Stimulated activated CD4-positive, alpha-beta T cell treated with anti-CD3 and anti-CD28 coated beads, Interleukin-2, amount 100 ng/mL, for 48 hours (primary cell): ENCODE measurements at regions not wholly inside any gene's neighbourhood (a gene's known extent, or its start where the extent isn't known, plus 50 kb on each side); places are given as distances from the start of the nearest gene placed in this dataset.
"Not testable (repeated sequence)": the region's sequence is repeated elsewhere in the genome, so short reads cannot be mapped to it uniquely, and the experiment has no call there.

Experiments used
- DNase-seq, 2 donors: peaks; one replicate each; pipeline ENCODE4 v3.0.0-alpha.2; 2020

DNA sequence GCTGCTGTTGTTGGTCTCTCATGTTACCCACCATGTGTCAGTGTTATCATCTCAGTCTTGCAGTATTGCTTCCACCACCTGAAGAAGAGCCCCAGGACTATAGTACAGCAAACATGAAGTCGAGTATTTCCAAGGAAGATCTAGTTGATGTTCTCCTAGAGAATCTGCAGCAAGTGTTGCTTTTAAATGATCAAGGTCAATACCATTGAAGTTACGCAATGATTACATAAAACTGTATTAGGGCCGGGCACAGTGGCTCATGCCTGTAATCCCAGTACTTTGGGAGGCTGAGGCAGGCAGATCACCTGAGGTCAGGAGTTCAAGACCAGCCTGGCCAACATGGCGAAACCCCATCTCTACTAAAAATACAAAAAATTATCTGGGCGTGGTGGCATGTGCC lies 173.9 kb downstream of the TJP1 start:
- not testable (repeated sequence) for DNase-seq

DNA sequence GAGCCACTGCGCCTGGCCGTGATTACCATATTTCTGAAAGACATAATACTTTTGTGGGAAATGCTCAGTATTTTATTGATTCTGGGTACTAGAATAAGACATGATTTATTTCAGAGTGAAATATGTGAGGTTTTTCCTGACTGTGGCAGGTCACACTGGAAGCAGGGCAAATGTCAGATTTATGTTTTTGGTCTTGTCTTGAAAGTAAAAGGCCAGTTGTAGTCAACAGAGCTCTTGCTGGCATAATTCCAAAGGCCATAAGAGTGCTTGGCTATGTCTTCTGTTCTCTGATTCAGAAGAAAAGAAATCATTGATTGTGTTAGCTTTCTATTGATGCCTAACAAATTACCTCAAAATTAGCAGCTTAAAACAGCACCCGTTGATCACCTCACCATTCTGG lies 176.4 kb downstream of the TJP1 start:
- no peak for DNase-seq

DNA sequence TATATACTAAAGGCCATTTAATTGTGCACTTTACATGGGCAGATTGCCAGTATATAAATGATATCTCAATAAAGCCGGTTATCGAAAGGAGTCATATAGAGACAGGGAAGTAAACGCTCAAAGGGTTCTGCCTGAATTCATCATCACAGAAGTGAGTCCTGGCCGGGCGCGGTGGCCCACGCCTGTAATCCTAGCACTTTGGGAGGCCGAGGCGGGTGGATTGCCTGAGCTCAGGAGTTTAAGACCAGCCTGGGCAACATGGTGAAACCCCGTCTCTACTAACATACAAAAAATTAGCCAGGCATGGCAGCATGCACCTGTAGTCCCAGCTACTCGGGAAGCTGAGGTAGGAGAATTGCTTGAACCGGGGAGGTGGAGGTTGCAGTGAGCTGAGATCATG lies 177.9 kb downstream of the TJP1 start:
- DNase-seq: not testable (repeated sequence)

DNA sequence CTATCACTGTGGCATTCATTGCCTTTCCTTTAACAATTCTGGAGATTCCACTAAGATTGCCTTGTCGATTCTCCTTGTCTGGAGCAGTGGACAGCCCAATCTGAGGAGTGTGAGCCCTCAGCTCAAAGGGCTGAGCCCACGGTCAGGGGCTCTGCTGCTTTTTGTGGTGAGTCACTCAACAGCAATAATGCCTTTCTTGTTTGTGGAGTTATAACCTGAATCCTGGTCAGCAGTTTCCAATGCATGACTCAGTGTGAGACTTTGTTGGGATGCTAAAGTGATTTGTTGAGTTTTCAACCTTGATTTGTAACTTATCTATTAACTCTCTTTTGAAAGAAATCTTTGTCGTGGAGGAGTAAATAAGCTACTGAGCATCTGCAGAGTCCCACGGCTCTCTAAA lies 183.5 kb downstream of the TJP1 start:
- no peak for DNase-seq

DNA sequence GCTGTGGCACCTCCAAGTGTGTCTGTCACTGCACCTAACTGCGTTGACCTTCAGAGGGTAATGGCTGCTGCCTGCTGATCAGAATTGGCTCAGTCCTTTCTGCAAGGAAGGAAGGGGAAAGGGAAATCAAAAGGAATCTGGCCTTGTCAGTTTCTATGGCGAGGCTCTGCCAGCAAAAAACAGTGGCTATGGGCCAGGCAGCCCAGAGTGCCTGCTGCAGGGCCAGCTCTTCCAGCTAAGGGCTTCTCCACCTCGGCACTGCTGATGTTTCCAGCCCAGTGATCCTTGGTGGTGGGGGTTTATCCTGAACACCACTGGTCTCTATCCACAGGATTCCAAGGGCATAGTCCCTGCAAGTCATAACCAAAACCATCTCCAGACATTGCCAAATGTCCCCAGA lies 184.3 kb downstream of the TJP1 start:
- DNase-seq: no peak

DNA sequence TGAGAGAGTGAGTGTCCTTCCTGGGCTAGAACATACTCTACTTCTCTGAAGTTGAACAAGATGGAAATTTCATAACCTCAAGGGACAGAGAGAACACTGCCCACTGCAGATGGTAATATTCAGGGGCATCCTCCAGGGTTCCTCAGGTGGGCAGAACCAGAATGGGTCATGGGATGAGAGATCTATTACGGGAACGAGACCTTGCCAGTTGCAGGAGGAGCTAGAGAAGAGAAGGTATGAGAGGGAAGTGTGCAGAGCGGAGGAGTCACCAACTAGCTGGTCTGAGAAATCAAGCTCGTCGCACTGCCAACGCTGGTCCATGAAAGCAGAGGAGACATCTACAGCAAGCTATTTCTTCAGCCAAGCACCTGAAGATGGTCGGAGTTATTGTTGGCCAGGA lies 184.7 kb downstream of the TJP1 start:
- DNase-seq: no peak

DNA sequence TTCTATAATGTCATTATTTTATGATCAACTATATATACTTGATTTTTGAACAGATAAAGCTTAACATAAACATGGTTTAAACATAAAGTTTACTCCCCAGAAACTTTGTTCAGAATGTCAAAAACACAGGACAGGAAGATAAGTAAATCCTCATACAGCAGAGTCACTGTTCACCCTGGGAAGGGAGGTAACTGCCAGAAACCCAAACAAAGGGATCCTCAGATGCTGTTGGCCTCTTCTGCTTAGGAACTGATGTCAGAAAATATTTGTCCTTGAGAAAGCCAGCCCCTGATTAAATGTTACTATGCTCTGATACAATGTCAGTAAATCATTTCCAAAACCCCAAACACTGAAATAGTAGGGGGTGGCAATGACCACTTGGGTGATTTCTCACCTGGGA lies 185.3 kb downstream of the TJP1 start:
- DNase-seq: no peak

DNA sequence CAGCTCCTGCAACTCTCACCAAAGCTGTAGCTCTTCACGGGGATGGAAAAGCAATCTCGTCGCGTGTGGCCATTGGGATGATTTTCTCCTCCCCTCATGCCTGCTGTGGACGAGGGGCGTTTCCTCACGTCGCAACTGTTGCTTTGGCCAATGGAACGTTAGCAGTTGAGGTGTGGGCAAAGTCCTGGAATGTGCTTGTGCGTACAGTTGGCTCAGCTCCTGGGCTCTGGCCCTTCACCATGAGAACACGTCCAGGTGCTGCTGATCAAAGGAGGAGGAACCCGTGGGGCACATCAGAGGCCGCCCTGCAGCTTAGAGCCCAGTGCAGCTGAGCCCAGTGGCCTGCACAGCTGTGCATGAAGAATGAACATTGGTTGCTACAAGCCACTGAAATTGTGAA lies 186.1 kb downstream of the TJP1 start:
- no peak for DNase-seq

DNA sequence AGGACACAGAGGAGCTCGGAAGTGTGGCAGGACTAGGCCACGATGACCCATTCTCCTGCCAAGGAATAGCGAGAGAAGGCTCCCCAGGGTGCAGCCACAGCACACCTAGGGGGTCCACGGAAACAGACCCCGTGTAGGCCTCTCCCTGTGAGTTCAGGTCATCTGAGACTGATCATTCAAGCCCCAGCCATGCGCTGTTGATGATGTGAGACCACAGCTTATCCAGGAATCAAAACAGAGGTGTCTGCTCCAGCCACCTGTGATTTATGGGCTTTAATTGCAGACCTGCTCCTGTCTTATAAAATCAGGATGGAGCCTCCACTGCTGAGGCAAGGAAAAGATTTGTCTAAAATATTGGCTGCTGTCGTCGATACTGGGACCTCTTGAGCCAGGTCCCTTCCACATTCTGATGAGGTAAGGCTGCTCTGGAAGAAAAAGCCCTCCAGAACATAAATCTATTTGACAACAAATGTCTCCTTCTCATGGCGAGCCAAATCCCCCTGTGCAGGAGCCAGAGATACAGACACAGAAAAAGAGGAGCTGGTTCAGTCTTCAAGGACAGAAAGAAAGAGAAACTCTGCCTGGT lies 186.7 kb downstream of the TJP1 start:
- DNase-seq: no peak

DNA sequence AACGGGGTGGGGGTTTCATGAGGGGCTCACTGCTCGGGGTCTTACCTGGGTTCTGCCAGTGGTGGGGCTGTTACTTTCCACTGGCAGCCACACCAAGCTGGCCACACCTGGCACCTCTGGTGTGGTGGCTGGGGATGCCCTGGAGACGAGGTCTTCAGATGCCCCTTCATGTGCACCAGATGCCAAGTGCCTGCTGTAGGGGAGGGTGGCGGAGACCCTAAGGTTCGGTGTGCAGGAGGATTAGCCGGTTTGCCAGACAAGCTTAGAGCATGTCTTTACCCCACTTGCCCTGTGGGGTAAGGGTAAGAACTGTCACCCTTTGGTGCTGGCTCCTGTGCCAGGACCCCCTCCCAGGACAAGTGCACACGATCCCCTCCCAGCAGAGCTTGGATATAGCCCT lies 188.3 kb downstream of the TJP1 start:
- DNase-seq: no peak

DNA sequence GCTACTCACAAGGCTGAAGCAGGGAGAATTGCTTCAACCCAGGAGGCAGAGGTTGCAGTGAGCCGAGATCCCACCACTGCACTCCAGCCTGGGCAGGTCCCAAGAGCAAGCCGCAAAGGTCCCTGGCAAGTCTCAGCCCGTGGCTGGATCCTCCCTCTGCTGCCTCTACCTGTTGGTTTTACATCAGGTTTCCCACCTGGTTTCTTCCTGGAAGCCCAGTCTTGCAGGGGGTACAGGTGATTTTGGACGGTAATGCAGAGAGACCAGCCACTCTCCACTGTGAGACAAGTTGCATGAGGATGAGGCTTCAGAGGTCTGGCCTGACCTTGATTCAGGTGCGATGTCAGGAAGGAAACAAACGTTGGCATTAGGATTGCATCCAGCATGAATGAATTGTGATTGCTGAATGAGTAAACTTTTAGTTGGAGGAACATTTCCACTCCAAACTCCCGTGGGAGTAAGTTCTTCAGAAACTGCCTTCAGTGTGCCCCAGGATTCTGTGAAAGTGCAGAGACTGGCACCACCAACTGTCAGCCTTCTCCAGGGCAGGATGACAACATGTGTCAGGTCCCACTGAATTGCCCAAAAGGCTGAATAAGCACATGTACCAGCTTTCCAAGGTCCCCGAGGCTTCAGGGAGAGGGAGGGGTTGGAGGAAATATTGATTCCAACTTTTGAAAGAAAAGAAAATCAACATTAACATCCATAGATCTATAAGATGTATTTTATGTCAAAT lies 189.4 kb downstream of the TJP1 start:
- no peak for DNase-seq

DNA sequence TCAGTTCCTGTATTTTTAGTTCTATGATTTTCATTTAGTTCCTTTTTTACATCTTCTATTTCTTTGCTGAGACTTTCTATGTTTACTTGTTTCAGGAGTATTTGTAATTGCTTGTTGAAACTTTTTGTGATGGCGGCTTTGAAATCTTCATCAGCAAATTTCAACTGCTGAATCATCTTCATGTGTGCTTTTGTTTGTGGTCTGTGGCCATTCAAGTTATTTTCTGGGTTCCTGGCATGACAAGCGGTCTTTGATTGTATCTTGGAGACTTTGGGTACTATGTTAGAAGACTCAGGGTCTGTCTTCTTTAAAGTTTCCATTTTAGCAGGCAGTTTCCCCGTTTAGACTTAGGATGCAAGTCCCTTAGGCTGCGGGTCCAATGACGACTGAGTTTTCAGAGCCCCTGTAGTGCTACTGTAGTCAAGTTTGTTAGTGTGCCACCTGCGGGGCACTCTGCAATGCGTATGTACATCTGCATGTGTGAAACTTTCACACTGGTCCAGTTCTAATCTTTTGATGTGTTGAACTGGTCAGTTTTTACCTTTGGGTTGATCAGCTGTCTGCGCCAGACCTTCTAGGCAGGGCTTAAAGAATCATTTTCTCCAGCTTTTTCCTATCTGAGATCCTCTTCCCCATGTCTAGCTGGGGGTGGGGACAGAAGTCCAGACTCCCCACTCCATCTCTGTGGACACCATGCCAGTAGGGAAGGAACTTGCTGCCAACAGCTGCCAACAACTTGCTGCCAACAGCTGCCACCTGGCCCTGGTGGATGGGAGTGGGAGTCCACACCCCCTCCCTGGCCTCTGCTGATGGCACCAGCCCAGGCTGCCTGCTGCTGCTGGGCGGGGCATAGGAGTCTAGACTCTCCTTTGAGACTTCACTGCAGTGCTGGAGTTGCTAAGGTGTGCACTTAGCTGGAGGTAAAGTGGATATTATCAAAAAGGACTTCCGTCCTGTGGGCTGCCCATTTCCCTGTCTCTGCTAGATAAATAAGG lies 190.9 kb downstream of the TJP1 start:
- no peak for DNase-seq

DNA sequence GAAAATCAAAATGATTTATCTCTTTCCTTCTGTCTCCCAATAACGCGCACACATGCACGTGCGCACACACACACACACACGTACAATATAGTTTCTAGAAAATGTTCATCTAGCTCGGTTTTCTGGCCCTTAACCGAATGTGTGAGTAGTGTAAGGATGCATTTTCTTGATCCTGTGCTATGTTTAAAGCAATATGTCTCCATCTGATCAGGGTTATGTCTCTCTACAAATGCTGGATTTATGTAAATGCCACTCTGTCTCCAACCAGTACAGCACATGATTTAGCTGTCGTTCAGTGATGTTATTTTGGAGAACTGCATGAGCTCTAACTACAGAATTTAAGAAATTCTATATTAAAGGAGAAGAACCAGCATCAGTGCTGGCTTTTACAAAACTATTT lies 198.0 kb downstream of the TJP1 start:
- DNase-seq: no peak

DNA sequence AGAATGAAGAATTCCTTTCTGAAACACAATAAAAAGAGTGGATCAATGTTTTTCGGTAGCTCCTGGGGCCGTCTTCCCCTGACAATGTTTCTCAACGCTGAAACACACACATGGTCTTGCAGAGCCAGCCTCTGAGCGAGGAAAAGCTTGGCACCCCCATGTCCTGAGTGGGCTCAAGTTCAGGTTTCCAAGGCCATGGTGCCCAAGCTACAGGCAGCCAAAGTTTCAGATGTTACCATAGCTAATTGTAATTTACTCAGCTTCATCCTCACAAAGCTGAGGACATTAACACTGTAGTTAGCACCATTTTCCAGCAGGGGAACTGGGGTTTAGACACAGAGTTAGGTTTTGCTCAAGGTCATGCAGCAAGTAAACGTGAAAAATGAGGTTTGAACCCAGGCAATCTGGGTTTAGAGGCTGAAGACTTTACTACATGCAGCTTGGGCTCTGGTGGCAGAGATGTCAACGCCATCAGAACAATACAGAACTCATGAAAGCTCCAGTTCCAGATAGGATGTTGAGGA lies 199.1 kb downstream of the TJP1 start:
- no peak for DNase-seq

DNA sequence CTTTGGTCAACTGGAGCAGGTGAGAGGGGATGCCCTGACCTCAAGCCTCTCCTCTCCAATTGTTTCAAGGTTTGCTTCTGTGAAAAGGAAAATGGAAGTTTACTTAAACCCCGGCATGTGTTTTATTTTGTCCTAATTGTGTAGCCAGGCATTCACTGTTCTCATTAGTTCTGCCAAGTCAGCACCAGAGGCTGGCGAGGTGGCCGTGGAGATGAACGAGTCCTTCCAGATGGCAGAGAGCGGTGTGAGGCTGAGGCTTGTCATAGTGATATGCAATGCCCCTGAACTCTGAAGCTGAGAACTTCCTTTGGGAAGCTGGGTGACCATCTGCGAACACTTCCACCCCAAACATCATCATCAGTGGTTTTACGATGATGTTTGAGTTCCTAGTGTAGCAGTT lies 199.6 kb downstream of the TJP1 start:
- DNase-seq: no peak

DNA sequence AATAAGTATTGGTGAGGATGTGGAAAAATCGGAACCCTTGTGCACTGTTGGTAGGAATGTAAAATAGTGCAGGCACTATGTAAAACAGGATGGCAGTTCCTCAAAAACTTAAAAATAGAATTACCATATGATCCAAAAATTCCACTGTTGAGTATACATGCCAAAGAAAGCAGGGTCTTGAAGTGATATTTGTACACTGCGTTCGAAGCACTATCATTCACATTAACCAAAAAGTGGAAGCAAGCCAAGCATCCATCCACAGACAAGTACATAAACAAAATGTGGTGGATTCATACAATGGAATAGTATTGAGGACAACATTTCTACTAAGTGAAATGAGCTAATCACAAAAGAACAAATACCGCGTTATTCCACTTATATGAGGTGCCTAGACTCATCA lies 200.7 kb downstream of the TJP1 start:
- DNase-seq: no peak

DNA sequence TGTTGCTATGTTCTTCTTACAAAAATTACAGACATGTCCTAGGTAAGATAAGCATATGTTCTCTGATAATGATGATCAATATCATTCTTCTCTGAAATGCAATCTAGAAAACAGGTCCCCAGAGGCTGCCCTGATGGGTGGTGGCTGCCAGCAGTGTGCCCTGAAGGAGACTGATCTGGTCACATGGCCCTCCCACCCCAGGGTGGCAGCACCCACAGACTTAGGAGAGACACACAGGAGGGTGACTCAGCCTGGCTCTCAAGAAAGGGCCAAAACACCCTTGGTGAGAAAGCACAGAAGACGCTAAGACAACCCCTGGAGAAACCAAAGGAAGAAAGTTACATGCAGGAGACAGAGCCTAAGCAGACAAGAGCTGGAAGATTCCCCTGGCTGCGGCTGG lies 203.7 kb downstream of the TJP1 start:
- DNase-seq: no peak

DNA sequence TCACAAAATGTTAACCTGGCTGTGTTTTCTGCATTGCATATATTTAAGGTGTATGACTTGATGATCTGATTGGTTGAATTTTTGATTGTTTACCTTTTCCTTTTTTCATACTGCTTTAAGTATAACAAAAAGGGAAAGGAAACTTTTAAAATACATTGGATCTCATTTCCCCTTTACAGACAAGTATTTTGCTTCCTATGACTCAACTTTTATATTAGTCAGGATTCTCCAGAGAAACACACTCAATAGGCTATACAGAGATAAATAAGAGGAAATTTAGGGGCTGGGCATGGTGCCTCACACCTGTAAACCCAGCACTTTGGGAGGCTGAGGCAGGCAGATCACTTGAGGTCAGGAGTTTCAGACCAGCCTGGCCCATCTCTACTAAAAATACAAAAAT lies 205.8 kb downstream of the TJP1 start:
- DNase-seq: no peak

DNA sequence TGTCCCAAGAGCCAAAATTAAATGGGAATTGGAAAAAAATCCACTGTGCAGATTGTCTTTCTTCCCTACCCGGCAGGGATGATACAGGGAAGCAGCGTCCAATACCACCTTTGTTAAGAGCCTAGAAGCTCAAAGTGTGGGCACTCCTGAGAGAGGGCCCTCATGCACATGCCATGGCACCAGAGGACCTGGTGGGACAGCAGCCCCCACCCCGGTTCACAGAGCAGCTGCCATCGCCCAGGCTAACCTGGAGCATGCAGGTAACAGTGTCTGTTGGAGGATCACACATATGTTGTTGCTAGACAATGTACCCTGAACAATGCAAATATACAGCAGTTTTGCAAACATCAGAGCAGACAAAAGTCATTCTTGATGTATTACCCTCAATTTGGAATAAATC lies 206.5 kb downstream of the TJP1 start:
- no peak for DNase-seq

DNA sequence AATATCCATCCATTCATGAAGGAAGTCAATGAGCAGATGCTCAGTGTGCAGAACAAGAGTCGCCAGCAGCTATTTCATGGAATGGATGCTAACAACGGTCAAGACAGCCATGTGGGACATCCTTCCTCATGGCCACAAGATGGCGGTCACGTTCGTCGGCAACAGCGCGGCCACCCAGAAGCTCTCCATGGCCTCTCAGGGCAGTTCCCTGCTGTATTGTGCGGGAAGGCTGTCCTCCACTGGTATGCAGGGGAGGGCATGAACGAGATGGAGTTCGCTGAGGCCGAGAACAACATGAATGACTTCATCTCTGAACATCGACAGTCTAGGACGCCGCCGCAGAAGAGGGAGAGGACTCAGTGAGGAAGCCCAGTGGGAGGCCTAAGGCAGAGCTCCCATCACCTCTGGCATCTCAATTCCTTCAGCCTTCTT lies 208.3 kb downstream of the TJP1 start:
- peak in 1 of 2 donors; percentile 2 for DNase-seq

DNA sequence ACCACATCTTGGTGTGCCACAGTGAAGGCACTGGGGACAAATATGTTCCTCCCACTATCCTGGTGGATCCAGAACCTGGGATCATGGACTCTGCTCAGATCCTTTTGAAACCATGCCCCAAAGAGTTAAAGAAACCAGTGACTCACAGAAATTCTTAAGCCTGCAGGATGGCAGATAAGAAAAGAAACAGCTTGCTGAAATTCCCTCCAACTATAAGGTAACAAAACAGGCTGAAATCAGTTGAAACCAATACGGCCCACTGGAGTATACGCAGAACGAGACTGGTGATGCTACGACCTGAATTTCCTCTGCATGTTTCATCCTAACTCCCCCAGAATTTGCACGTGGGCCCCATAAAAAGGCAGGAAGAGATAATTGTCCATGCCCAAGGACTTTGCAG lies 209.6 kb downstream of the TJP1 start:
- no peak for DNase-seq

DNA sequence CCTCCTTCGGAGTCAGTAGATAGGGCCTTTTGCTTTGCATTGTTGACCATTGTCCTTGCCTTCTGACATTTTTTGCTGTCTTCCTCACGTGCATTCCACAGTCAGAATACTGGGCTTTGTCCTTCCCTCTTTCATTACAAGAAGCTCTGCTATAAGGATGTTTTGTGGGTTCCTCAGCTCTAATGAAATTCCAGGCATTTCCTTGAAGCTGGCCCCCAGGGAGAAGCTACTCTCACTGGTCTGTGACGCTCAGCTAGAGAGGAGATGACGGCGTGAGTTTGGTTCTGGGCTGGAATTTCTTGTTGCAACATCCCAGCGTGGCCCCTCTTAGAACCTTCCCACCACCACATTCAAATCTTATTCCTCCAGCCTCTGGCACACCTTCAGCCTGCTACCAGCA lies 210.2 kb downstream of the TJP1 start:
- no peak for DNase-seq

DNA sequence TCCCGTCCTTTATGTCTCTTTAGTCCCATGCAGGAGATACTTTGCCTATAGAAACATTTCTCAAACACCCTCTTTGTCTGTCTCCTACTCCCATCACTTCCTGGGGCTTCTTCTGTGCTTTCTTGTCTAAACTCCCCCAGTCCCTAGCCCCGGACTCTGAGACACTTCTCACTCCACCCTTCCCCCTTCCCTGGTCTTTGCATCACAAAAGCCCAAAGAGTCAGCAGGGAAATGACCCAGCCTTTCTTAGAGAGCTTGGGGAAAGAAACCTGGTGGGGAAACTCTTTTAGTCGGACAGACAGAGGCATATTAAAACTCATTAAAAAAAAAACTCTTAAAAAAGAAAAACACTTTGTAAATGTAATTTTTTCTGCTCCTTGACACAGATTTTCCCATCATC lies 211.2 kb downstream of the TJP1 start:
- DNase-seq: no peak

DNA sequence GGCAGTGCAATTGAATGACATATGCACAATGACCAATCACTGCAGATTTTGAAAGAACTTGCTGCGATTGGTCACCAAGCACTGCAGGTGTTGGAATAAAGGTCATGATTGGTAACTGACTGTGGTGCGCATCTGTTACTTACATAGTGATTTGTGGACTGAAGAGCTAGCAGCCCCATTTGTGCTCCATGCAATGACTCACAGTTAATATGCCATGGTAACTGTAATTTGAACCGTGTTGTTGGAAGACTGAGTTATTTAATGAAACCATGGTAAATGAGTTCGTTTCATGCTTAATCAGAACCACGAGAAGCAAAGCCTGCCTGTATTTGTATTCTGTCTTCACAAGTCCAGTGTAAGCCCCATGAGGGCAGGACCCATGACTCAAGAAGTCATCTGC lies 220.5 kb downstream of the TJP1 start:
- no peak for DNase-seq
